ENCODE measurements at regions not wholly inside any gene's neighbourhood (a gene's known extent, or its start where the extent isn't known, plus 50 kb on each side); places are given as distances from the start of the nearest gene placed in this dataset.

- TF ChIP-seq CTCF (optimal IDR thresholded peaks at IDR 0.05 in 1 of 3, IDR thresholded peaks at IDR 0.05 in 1 of 3, conservative IDR thresholded peaks at IDR 0.05 in 1 of 3; ENCODE audit: extremely low read depth in 1 of 3, insufficient read depth in 2 of 3, low read length in 3 of 3) (no peak), EZH2 (IDR thresholded peaks at IDR 0.05; ENCODE audit: low read length) (no peak)
Observed at GRCh38 chr1:58923090-58923470, 139.2 kb upstream of the JUN start.
